Caco-2 (cell line): ENCODE measurements at regions not wholly inside any gene's neighbourhood (a gene's known extent, or its start where the extent isn't known, plus 50 kb on each side); places are given as distances from the start of the nearest gene placed in this dataset.

Source experiments
- BruUV-seq: library from RNA; stranded (reverse); fragments of 400-500 nt; replicated peaks from 2 replicates; lab custom pipeline; 2021; lab: Mats Ljungman, UMichigan
- CTCF ChIA-PET: fragments of 300-600 bp; sonication (Branson Sonifier 250); formaldehyde crosslinking; loops from one replicate; lab custom pipeline; 2022; ENCODE audit warnings: antibody characterized with exemption; lab: Charles Lee
- POLR2A ChIA-PET: fragments of 300-600 bp; sonication (Branson Sonifier 250); formaldehyde crosslinking; loops from one replicate; lab custom pipeline; 2022; ENCODE audit warnings: antibody characterized with exemption; lab: Charles Lee
- DNase-seq, 2 experiments: peaks; one replicate each; pipeline versions ENCODE4 v3.0.0 to v3.0.0-alpha.2; 2020 to 2022
- H3K27me3 ChIP-seq: replicated peaks from 2 replicates; pipeline ENCODE4 v1.6.0; 2011; ENCODE audit warnings: low read length; ENCODE audit not compliant: control insufficient read depth, insufficient read depth
- H3K36me3 ChIP-seq: 2 replicates; pipeline ENCODE4 v1.5.1; 2011; ENCODE audit warnings: low read length; ENCODE audit not compliant: control insufficient read depth, insufficient read depth
- H3K4me1 ChIP-seq: fragments of 250-450 bp; sonication (Bioruptor Pico); 2 replicates; pipeline ENCODE4 v1.5.1; 2020; ENCODE audit warnings: mild to moderate bottlenecking
- H3K4me3 ChIP-seq: 2 replicates; pipeline ENCODE4 v1.5.1; 2011; ENCODE audit warnings: low read depth, mild to moderate bottlenecking, control low read depth, low read length
- H3K9me3 ChIP-seq: fragments of 250-450 bp; sonication (Bioruptor Pico); 2 replicates; pipeline ENCODE4 v1.5.1; 2020; ENCODE audit warnings: mild to moderate bottlenecking, moderate library complexity
- H3K27ac Mint-ChIP-seq: one replicate; pipeline ENCODE4 v1.8.0; 2022; ENCODE audit warnings: mixed read lengths; ENCODE audit not compliant: unreplicated experiment
- H3K27me3 Mint-ChIP-seq: one replicate; pipeline ENCODE4 v1.8.0; 2022; ENCODE audit warnings: mixed read lengths; ENCODE audit not compliant: insufficient read depth, unreplicated experiment
- H3K36me3 Mint-ChIP-seq: one replicate; pipeline ENCODE4 v1.8.0; 2022; ENCODE audit warnings: mild to moderate bottlenecking, mixed read lengths; ENCODE audit not compliant: insufficient read depth, unreplicated experiment
- H3K4me1 Mint-ChIP-seq: one replicate; pipeline ENCODE4 v1.8.0; 2022; ENCODE audit warnings: low read depth, mixed read lengths; ENCODE audit not compliant: unreplicated experiment
- H3K4me3 Mint-ChIP-seq: one replicate; pipeline ENCODE4 v1.8.0; 2022; ENCODE audit warnings: mild to moderate bottlenecking, moderate library complexity, mixed read lengths; ENCODE audit not compliant: unreplicated experiment
- H3K9me3 Mint-ChIP-seq: one replicate; pipeline ENCODE4 v1.8.0; 2022; ENCODE audit warnings: mixed read lengths; ENCODE audit not compliant: unreplicated experiment
- intact Hi-C: fragments of 100-400 bp; cut with micrococcal nuclease; formaldehyde crosslinking; loops from one replicate; pipeline ENCODE4 v1.10.0; 2022; ENCODE audit not compliant: unreplicated experiment
- TF ChIP-seq, protein P1 (sequence below), 2 experiments: fragments of 200-600 bp in 1 of 2; IDR thresholded peaks; 1 replicate in 1 of 2; 2 replicates in 1 of 2; pipeline versions ENCODE4 v1.5.1 to v1.8.0; 2011 to 2022; ENCODE audit warnings: antibody characterized with exemption in 1 of 2, control low read depth in 1 of 2, inconsistent platforms in 1 of 2, low read depth in 1 of 2, low read length in 1 of 2, mild to moderate bottlenecking in 1 of 2, moderate library complexity in 1 of 2; ENCODE audit not compliant: insufficient read depth in 1 of 2, severe bottlenecking in 1 of 2, unreplicated experiment in 1 of 2

DNA sequence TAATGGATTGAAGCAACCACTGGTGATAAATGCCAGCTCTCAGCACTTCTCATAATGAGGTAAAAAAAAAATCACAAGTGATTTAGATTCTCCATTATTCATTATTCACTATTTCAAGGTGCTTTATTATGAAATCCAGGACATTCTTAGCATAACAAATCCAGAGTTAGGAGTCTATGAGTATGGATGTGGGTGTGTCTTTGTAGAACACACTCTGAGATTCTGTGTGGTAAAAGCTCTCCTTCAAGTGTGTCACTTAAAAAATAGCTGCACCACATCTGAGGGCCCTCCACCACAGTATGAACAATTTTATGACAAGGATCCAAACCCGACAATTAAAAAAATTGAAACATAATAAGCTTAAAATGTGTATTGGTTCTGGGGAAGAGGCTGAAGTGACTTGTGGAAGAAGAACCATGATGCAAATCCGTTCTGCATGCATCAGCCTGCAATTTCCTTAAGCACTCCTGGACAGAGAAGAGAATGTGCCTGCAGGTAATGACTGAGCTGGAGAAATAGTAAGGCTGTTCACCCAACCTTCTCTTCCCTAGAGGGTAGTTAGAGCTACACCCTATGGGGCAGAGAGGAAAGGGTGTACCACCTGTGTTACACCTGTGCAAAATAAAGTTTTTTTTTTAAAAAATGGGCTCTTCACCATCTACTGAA, 488.5 kb upstream of the MGAT4C start:
- ChIA-PET POLR2A (no interaction called here), CTCF (no interaction called here)
- no peaks in the 10 kb centered on the region for H3K4me1 Mint-ChIP-seq
- no peaks in the 10 kb centered on the region for H3K9me3 ChIP-seq
- no peak overlapping the region for H3K27ac Mint-ChIP-seq
- no TSS peak for BruUV-seq
- no peak overlapping the region for H3K4me3 ChIP-seq
- no peak for DNase-seq
- H3K4me1 ChIP-seq: no peaks in the 10 kb centered on the region
- intact Hi-C loops: no loop called here
- no peaks in the 10 kb centered on the region for H3K9me3 Mint-ChIP-seq
- no peaks in the 10 kb centered on the region for H3K36me3 Mint-ChIP-seq
- H3K4me3 Mint-ChIP-seq: no peak overlapping the region
- no peaks in the 10 kb centered on the region for H3K36me3 ChIP-seq
- TF ChIP-seq, protein P1, sequence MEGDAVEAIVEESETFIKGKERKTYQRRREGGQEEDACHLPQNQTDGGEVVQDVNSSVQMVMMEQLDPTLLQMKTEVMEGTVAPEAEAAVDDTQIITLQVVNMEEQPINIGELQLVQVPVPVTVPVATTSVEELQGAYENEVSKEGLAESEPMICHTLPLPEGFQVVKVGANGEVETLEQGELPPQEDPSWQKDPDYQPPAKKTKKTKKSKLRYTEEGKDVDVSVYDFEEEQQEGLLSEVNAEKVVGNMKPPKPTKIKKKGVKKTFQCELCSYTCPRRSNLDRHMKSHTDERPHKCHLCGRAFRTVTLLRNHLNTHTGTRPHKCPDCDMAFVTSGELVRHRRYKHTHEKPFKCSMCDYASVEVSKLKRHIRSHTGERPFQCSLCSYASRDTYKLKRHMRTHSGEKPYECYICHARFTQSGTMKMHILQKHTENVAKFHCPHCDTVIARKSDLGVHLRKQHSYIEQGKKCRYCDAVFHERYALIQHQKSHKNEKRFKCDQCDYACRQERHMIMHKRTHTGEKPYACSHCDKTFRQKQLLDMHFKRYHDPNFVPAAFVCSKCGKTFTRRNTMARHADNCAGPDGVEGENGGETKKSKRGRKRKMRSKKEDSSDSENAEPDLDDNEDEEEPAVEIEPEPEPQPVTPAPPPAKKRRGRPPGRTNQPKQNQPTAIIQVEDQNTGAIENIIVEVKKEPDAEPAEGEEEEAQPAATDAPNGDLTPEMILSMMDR (IDR thresholded peaks at IDR 0.05; ENCODE audit: insufficient read depth in 1 of 2, low read depth in 1 of 2, low read length in 1 of 2, severe bottlenecking in 1 of 2, unreplicated experiment in 1 of 2): no peak
- peaks cover 2% of the 10 kb centered on the region for H3K27me3 Mint-ChIP-seq
- H3K27me3 ChIP-seq: no peaks in the 10 kb centered on the region

DNA sequence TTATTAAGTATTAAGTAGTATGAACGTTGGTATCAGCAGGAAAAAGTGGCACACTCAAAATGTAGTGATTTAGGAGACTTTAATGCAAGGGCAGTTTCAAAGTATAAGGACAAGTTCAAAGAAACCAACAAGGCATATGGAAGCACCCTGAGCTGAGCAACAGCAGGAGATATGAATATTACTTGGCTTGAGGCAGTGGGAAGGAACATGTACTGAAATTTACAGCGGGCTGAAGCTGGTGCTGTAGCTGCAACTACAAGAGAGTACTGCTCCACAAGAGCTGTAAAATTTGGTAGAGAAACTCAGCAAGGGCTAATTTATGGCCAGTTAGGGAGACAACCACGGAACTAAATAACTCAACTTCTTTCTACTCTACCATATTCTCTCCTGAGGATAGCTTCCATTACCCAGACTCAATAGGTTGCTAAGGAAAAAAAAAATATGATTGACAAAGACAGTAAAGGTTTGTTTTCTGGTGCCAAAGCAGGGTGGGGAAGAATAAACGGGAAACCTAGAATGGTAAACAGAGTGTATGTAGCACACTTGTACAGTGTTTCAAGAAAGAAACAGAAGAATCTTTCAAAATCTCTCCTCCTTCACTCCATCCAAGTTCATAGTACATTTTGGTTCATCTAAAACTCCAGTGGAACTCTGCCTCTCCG, 487.8 kb upstream of the MGAT4C start:
- ChIA-PET POLR2A (no interaction called here), CTCF (no interaction called here)
- Mint-ChIP-seq H3K27ac (no peak overlapping the region), H3K4me3 (no peak overlapping the region), H3K9me3 (no peaks in the 10 kb centered on the region), H3K36me3 (no peaks in the 10 kb centered on the region), H3K27me3 (peaks cover 2% of the 10 kb centered on the region), H3K4me1 (no peaks in the 10 kb centered on the region)
- no peak overlapping the region for H3K4me3 ChIP-seq
- no TSS peak for BruUV-seq
- H3K4me1 ChIP-seq: no peaks in the 10 kb centered on the region
- no peaks in the 10 kb centered on the region for H3K9me3 ChIP-seq
- TF ChIP-seq, protein P1 (IDR thresholded peaks at IDR 0.05; ENCODE audit: insufficient read depth in 1 of 2, low read depth in 1 of 2, low read length in 1 of 2, severe bottlenecking in 1 of 2, unreplicated experiment in 1 of 2): no peak
- no peaks in the 10 kb centered on the region for H3K36me3 ChIP-seq
- no peaks in the 10 kb centered on the region for H3K27me3 ChIP-seq
- DNase-seq: no peak
- intact Hi-C loops: no loop called here

DNA sequence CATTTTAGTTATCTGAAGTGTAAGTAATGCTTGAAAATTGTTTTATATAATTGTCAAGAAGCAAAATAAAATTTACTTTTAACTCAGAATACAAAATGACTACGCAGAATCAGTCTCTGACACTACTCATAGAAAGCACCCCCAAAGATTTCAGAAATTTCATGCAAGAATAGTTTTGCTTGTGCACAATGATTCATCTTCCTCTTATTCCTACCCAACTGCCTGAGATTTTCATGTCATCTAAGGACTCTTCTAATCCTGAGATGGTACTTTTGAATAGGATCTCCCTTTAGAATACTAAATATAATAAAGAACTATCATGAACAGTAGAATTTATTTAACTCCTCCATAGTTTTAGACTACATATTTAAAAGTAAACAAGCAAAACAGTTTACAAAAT, 485.3 kb upstream of the MGAT4C start:
- no peak for DNase-seq
- intact Hi-C loops: no loop called here
- POLR2A ChIA-PET: no interaction called here
- no peaks in the 10 kb centered on the region for H3K36me3 ChIP-seq
- no peaks in the 10 kb centered on the region for H3K9me3 ChIP-seq
- CTCF ChIA-PET: no interaction called here
- no peaks in the 10 kb centered on the region for H3K4me1 ChIP-seq
- H3K4me1 Mint-ChIP-seq: no peaks in the 10 kb centered on the region
- H3K9me3 Mint-ChIP-seq: no peaks in the 10 kb centered on the region
- H3K27me3 Mint-ChIP-seq: peaks cover 2% of the 10 kb centered on the region
- no TSS peak for BruUV-seq
- H3K4me3 ChIP-seq: no peak overlapping the region
- no peak overlapping the region for H3K27ac Mint-ChIP-seq
- no peaks in the 10 kb centered on the region for H3K27me3 ChIP-seq
- TF ChIP-seq, protein P1 (IDR thresholded peaks at IDR 0.05; ENCODE audit: insufficient read depth in 1 of 2, low read depth in 1 of 2, low read length in 1 of 2, severe bottlenecking in 1 of 2, unreplicated experiment in 1 of 2): no peak
- no peak overlapping the region for H3K4me3 Mint-ChIP-seq
- H3K36me3 Mint-ChIP-seq: no peaks in the 10 kb centered on the region
